ENCODE measurements at regions not wholly inside any gene's neighbourhood (a gene's known extent, or its start where the extent isn't known, plus 50 kb on each side); places are given as distances from the start of the nearest gene placed in this dataset.

DNA sequence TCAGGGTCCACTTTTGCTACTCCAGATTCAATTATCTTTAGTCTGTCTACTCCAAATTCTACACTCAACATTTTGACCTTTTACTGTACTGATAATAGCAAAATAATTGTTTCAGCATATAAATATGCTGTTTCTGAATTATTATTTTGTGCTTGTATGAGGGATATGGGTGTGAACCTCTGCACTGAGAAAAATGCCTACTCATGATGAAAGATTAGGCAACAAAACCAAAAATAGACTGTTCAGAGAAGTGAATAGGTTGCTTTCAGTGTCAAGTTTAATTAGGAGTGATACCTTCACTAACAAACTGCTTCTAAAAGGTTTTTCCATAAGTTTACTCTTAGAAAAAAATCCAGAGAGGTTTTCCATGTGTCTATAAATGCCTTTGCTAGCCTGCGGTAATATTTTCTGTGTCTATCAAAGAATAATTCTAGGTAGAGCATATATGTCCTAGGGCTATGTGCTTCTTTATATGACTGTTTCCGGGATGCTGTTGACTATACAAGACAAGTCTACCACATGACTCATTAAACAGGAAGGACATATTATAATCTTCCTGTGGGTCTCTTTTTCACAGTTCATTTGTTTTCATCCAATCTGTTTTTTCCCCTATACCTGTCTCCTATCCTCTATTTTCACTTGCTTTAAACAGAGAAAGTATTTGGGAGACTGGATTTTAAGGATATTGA is 218.5 kb upstream of the TTC14 start:
- ATAC-seq (no peak), DNase-seq (no peak)
- no peaks in the 10 kb centered on the region for H3K36me3 ChIP-seq
- 86 to 92% (median 89%) methylated on average over 2 of the region's 2 CpGs for WGBS, 4 donors
- H3K4me3 ChIP-seq: no peak overlapping the region
- no peaks in the 10 kb centered on the region for H3K9me3 ChIP-seq
- H3K27me3 ChIP-seq: no peaks in the 10 kb centered on the region
- intact Hi-C loops (cut with DNase I): no loop called here
- no peaks in the 10 kb centered on the region for H3K4me1 ChIP-seq
- TF ChIP-seq POLR2A (IDR thresholded peaks at IDR 0.05): no peak
- peak overlapping the region in 1 of 12 donors; percentile 26 for H3K27ac ChIP-seq

- intact Hi-C loops (cut with DNase I): no loop called here
- Histone ChIP-seq H3K4me1 (no peaks in the 10 kb centered on the region), H3K27ac (no peak overlapping the region), H3K4me3 (no peak overlapping the region), H3K36me3 (no peaks in the 10 kb centered on the region), H3K27me3 (no peaks in the 10 kb centered on the region), H3K9me3 (no peaks in the 10 kb centered on the region)
- ATAC-seq: no peak
- TF ChIP-seq CTCF (IDR thresholded peaks at IDR 0.05) (no peak), POLR2A (IDR thresholded peaks at IDR 0.05) (no peak)
- no peak for DNase-seq
Measured at GRCh38 chr3:180390313-180390712, 211.7 kb upstream of the TTC14 start.

DNA sequence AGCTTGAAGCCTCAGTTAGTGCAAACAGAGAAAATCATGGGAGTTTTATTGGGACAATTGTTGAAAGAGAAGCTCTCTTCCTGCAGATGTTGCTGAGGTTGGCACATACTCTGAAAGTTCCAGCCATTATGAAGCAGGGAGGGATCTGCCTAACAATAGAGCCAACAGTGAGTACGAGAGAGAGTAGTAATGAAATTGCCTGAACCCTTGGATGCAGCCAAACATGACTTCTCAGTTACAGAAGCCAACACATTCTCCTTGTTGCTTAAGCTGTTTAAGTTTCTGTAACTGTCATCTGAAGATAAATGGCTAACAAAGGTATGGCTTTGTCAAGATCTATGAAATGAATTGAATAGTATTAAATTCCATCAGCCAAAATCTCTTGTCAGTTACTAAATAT is 211.0 kb upstream of the TTC14 start:
- intact Hi-C loops (cut with DNase I): no loop called here
- ATAC-seq: no peak
- no peaks in the 10 kb centered on the region for H3K4me1 ChIP-seq
- DNase-seq: no peak
- no peak overlapping the region for H3K27ac ChIP-seq
- H3K36me3 ChIP-seq: no peaks in the 10 kb centered on the region
- WGBS, 4 donors: 25 to 42% (median 33%) methylated on average over 1 of the region's 1 CpG
- TF ChIP-seq POLR2A (IDR thresholded peaks at IDR 0.05) (no peak), CTCF (IDR thresholded peaks at IDR 0.05) (no peak)
- H3K4me3 ChIP-seq: no peak overlapping the region
- no peaks in the 10 kb centered on the region for H3K9me3 ChIP-seq
- no peaks in the 10 kb centered on the region for H3K27me3 ChIP-seq

- Histone ChIP-seq H3K27ac (no peak overlapping the region), H3K9me3 (no peaks in the 10 kb centered on the region), H3K36me3 (no peaks in the 10 kb centered on the region), H3K27me3 (no peaks in the 10 kb centered on the region), H3K4me3 (no peak overlapping the region), H3K4me1 (no peaks in the 10 kb centered on the region)
- DNase-seq (no peak), ATAC-seq (no peak)
- TF ChIP-seq POLR2A (IDR thresholded peaks at IDR 0.05): no peak
- no peak for TF ChIP-seq CTCF (IDR thresholded peaks at IDR 0.05)
- 42 to 71% (median 67%) methylated on average over 1 of the region's 1 CpG for WGBS, 4 donors
- intact Hi-C loops (cut with DNase I): no loop called here
Measured at GRCh38 chr3:180401226-180401625, 200.7 kb upstream of the TTC14 start.

GRCh38 chr3:180402471-180403073 is 199.4 kb upstream of the TTC14 start:
- ATAC-seq (no peak), DNase-seq (no peak)
- no peaks in the 10 kb centered on the region for H3K36me3 ChIP-seq
- no peak overlapping the region for H3K27ac ChIP-seq
- WGBS, 4 donors: 56 to 76% (median 65%) methylated on average over 2 of the region's 2 CpGs
- no peak overlapping the region for H3K4me3 ChIP-seq
- no peaks in the 10 kb centered on the region for H3K27me3 ChIP-seq
- H3K9me3 ChIP-seq: no peaks in the 10 kb centered on the region
- intact Hi-C loops (cut with DNase I): no loop called here
- no peaks in the 10 kb centered on the region for H3K4me1 ChIP-seq
- TF ChIP-seq CTCF (IDR thresholded peaks at IDR 0.05) (no peak), POLR2A (IDR thresholded peaks at IDR 0.05) (no peak)
